ENCODE measurements at regions not wholly inside any gene's neighbourhood (a gene's known extent, or its start where the extent isn't known, plus 50 kb on each side); places are given as distances from the start of the nearest gene placed in this dataset.

GRCh38 chr12:85445060-85445938 lies 165.3 kb downstream of the ALX1 start:
- TF ChIP-seq CTCF (conservative IDR thresholded peaks at IDR 0.05; ENCODE audit: low read length) (no peak), EZH2phosphoT487 (IDR thresholded peaks at IDR 0.05; ENCODE audit: borderline replicate concordance, low read depth, low read length) (no peak)

Data from OCI-LY7 (cell line).